ENCODE measurements at regions not wholly inside any gene's neighbourhood (a gene's known extent, or its start where the extent isn't known, plus 50 kb on each side); places are given as distances from the start of the nearest gene placed in this dataset.

DNA sequence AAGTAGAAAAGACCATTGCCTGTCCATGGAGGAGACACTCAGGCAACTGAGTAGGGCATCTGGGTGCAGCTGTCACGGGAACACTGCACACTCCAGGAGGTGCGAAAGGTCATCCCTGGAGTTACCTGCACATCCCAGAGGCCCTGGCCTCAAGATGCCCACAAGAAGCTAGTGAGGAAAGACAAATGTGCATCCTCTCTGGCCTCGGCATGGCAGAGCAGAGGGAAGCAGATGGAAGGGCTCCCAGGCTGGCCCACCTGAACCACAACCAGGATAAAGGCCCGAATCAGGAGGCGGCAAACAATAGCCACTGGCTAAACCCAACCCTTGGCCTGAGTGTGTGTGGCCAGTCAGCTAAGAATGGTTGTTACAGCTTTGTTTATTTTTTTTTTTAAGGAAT is 231.7 kb downstream of the SYK start:
- TF ChIP-seq, protein P1, sequence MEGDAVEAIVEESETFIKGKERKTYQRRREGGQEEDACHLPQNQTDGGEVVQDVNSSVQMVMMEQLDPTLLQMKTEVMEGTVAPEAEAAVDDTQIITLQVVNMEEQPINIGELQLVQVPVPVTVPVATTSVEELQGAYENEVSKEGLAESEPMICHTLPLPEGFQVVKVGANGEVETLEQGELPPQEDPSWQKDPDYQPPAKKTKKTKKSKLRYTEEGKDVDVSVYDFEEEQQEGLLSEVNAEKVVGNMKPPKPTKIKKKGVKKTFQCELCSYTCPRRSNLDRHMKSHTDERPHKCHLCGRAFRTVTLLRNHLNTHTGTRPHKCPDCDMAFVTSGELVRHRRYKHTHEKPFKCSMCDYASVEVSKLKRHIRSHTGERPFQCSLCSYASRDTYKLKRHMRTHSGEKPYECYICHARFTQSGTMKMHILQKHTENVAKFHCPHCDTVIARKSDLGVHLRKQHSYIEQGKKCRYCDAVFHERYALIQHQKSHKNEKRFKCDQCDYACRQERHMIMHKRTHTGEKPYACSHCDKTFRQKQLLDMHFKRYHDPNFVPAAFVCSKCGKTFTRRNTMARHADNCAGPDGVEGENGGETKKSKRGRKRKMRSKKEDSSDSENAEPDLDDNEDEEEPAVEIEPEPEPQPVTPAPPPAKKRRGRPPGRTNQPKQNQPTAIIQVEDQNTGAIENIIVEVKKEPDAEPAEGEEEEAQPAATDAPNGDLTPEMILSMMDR (IDR thresholded peaks at IDR 0.05): no peak

DNA sequence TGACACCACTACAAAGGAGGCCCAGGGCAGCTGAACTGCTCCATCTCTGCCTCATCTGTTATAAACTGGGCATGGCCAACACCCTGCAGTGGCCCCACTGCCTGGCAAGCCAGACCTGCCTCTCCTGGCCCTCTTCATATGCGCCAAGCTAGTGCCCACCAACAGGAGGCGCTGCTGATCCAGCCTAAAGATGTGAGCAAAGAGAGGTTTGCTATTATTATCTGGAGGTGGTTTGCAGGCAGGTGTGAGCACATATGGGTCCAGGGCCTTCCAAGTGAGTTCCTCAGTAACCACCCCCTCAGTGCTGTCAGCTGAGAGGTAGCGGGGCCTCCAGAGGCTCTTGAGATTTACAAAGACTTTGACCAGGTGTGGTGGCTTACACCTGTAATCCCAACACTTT is 232.2 kb downstream of the SYK start:
- Histone ChIP-seq H3K27me3 (ENCODE audit: insufficient read depth in 3 of 3, low read length in 2 of 3) (no peaks in the 10 kb centered on the region), H3K27ac (no peak overlapping the region), H3K4me3 (no peak overlapping the region), H3K4me1 (peaks cover 4% of the 10 kb centered on the region), H3K9me3 (no peaks in the 10 kb centered on the region), H3K36me3 (ENCODE audit: insufficient read depth in 1 of 2, low read depth in 1 of 2) (no peaks in the 10 kb centered on the region)
- 92 to 98% (median 97%) methylated on average over 3 of the region's 3 CpGs for WGBS, 3 donors
- ATAC-seq (no peak), DNase-seq (no peak)
- intact Hi-C loops (cut with DNase I): loop anchor here in 1 of 2 donors (10.0 kb wide), 1 partner anchor 109 kb away; no protein-coding TSS in a partner anchor
- TF ChIP-seq, protein P1 (IDR thresholded peaks at IDR 0.05): peak; percentile 22

More for the DNA sequence above, 231.7 kb downstream of the SYK start:
- H3K27ac ChIP-seq: no peak overlapping the region
- H3K4me3 ChIP-seq: no peak overlapping the region
- no peaks in the 10 kb centered on the region for H3K27me3 ChIP-seq (ENCODE audit: insufficient read depth in 3 of 3, low read length in 2 of 3)
- H3K9me3 ChIP-seq: no peaks in the 10 kb centered on the region
- WGBS, 3 donors: 92 to 98% (median 95%) methylated on average over 5 of the region's 5 CpGs
- peaks cover 4% of the 10 kb centered on the region for H3K4me1 ChIP-seq
- ATAC-seq: no peak
- no peak for DNase-seq
- intact Hi-C loops (cut with DNase I): loop anchor here in 1 of 2 donors (10.0 kb wide), 1 partner anchor 108 kb away; no protein-coding TSS in a partner anchor
- H3K36me3 ChIP-seq (ENCODE audit: insufficient read depth in 1 of 2, low read depth in 1 of 2): no peaks in the 10 kb centered on the region

DNA sequence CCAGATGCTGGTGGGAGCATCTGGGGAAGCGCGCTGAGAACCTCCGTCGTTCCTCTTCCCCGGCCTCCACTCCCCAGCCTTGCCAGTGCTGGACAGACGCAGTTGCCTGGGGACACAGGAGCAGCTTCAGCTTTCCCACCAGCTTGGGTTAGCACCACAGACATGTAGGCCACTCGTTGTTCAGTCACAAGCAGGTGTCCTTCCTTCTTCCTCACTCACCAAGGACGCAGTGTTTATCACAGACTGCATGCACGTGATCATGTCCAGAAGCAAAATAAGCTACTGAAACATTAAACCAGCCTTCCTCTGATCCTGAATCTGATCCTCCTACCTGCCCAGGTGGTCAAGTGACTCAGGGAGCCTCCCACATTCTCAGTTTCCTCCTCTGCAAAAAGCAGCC is 232.9 kb downstream of the SYK start:
- no peak for DNase-seq
- intact Hi-C loops (cut with DNase I): loop anchor here in 1 of 2 donors (10.0 kb wide), 1 partner anchor 110 kb away; no protein-coding TSS in a partner anchor
- no peak overlapping the region for H3K4me3 ChIP-seq
- TF ChIP-seq, protein P1 (IDR thresholded peaks at IDR 0.05): no peak
- H3K27ac ChIP-seq: no peak overlapping the region
- H3K27me3 ChIP-seq (ENCODE audit: insufficient read depth in 3 of 3, low read length in 2 of 3): no peaks in the 10 kb centered on the region
- peaks cover 4% of the 10 kb centered on the region for H3K4me1 ChIP-seq
- 80 to 83% (median 82%) methylated on average over 9 of the region's 9 CpGs for WGBS, 3 donors
- no peaks in the 10 kb centered on the region for H3K9me3 ChIP-seq
- H3K36me3 ChIP-seq (ENCODE audit: insufficient read depth in 1 of 2, low read depth in 1 of 2): no peaks in the 10 kb centered on the region
- no peak for ATAC-seq

DNA sequence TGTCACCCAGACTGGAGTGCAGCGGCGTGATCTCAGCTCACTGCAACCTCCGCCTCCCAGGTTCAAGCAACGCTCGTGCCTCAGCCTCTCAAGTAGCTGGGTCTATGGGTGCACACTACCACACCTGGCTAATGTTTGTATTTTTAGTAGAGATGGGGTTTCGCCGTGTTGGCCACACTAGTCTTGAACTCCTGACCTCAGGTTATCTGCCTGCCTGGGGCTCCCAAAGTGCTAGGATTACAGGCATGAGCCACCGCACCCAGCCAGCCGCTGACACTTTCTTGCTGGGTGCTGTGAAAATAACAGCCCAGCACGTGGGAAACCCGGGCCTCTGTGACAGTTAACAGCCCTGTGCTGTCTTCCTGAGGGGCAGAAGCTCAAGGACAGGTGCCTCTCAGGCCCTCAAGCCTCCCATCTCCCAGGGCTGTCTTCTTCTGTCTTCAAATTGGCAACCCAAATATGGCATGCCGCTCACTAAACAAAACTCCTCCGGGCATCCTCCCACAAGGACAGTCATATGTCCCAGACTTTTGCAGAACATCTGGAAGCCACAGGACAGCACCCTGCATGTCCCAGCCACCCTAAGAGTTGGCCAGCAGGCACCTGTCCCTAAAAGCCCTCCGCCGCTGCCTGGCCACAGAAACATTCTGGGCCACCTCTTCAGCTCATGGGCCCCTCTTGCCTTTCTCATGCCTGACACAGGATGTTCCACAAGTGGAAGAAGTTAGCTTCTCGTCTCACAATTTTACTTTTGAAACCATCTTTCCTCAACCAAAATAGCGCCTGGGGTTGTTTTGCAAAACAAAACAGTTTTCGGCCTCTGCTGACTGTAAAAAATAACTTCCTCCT is 233.6 kb downstream of the SYK start:
- ATAC-seq: no peak
- Histone ChIP-seq H3K4me3 (no peak overlapping the region), H3K4me1 (peaks cover 4% of the 10 kb centered on the region), H3K27me3 (ENCODE audit: insufficient read depth in 3 of 3, low read length in 2 of 3) (no peaks in the 10 kb centered on the region), H3K9me3 (no peaks in the 10 kb centered on the region), H3K36me3 (ENCODE audit: insufficient read depth in 1 of 2, low read depth in 1 of 2) (no peaks in the 10 kb centered on the region), H3K27ac (no peak overlapping the region)
- WGBS, 3 donors: 83 to 85% (median 84%) methylated on average over 18 of the region's 18 CpGs
- DNase-seq: no peak
- TF ChIP-seq, protein P1 (IDR thresholded peaks at IDR 0.05): no peak
- intact Hi-C loops (cut with DNase I): loop anchor here (5.0 to 10.0 kb wide), 3 partner anchors 110 to 647 kb away; no protein-coding TSS in a partner anchor
